CD8-positive, alpha-beta memory T cell (primary cell): ENCODE measurements at regions not wholly inside any gene's neighbourhood (a gene's known extent, or its start where the extent isn't known, plus 50 kb on each side); places are given as distances from the start of the nearest gene placed in this dataset.

Source experiments
- CTCF ChIA-PET: fragments of 350-600 bp; sonication (Branson Sonifier 250); formaldehyde crosslinking; loops from one replicate; lab custom pipeline; 2021; ENCODE audit warnings: antibody characterized with exemption; lab: Charles Lee
- POLR2A ChIA-PET: fragments of 350-600 bp; sonication (Branson Sonifier 250); formaldehyde crosslinking; loops from one replicate; lab custom pipeline; 2021; ENCODE audit warnings: antibody characterized with exemption; lab: Charles Lee
- DNase-seq, 5 donors: peaks; one replicate each; pipeline versions ENCODE4 v3.0.0 to v3.0.0-alpha.2; 2020 to 2022; ENCODE audit warnings: mixed read lengths in 1 of 5
- H3K27ac ChIP-seq: one replicate; pipeline ENCODE4 v1.7.0; 2013; ENCODE audit warnings: low read depth, mild to moderate bottlenecking, low read length, moderate library complexity
- H3K27me3 ChIP-seq: 2 replicates; pipeline ENCODE4 v1.7.0; 2013; ENCODE audit warnings: low read length, mild to moderate bottlenecking; ENCODE audit not compliant: insufficient read depth, poor library complexity, severe bottlenecking
- H3K36me3 ChIP-seq: 2 replicates; pipeline ENCODE4 v1.7.0; 2013; ENCODE audit warnings: mild to moderate bottlenecking, low read length, moderate library complexity; ENCODE audit not compliant: insufficient read depth
- H3K4me1 ChIP-seq: 2 replicates; pipeline ENCODE4 v1.7.0; 2013; ENCODE audit warnings: mild to moderate bottlenecking, low read length, moderate library complexity; ENCODE audit not compliant: insufficient read depth
- H3K4me3 ChIP-seq: 2 replicates; pipeline ENCODE4 v1.7.0; 2013; ENCODE audit warnings: mild to moderate bottlenecking, low read length
- H3K9me3 ChIP-seq: 2 replicates; pipeline ENCODE4 v1.7.0; 2013; ENCODE audit warnings: mild to moderate bottlenecking, low read length
- H3K27ac Mint-ChIP-seq, 8 donors: one replicate each; pipeline ENCODE4 v1.8.0; 2020 to 2021; ENCODE audit warnings: mixed read lengths in 8 of 8, mild to moderate bottlenecking in 6 of 8, inconsistent platforms in 3 of 8, moderate library complexity in 3 of 8
- H3K27me3 Mint-ChIP-seq, 2 donors: one replicate each; pipeline ENCODE4 v1.8.0; 2020 to 2021; ENCODE audit warnings: mixed read lengths in 2 of 2, mild to moderate bottlenecking in 1 of 2, moderate library complexity in 1 of 2
- H3K36me3 Mint-ChIP-seq, 3 donors: one replicate each; pipeline ENCODE4 v1.8.0; 2020 to 2021; ENCODE audit warnings: mixed read lengths in 3 of 3, inconsistent platforms in 1 of 3, mild to moderate bottlenecking in 1 of 3
- H3K4me1 Mint-ChIP-seq, 3 donors: one replicate each; pipeline ENCODE4 v1.8.0; 2020 to 2021; ENCODE audit warnings: mixed read lengths in 3 of 3, inconsistent platforms in 1 of 3, mild to moderate bottlenecking in 1 of 3
- H3K4me3 Mint-ChIP-seq, 7 donors: one replicate each; pipeline ENCODE4 v1.8.0; 2020 to 2021; ENCODE audit warnings: mixed read lengths in 7 of 7, mild to moderate bottlenecking in 6 of 7, moderate library complexity in 4 of 7, inconsistent platforms in 2 of 7
- H3K9me3 Mint-ChIP-seq, 5 donors: one replicate each; pipeline ENCODE4 v1.8.0; 2020 to 2022; ENCODE audit warnings: mixed read lengths in 5 of 5, mild to moderate bottlenecking in 3 of 5, moderate library complexity in 2 of 5, inconsistent platforms in 1 of 5

GRCh38 chr14:44010595-44010994, 496.5 kb downstream of the FSCB start:
- no peak overlapping the region for H3K27ac ChIP-seq
- no peaks in the 10 kb centered on the region for H3K4me1 Mint-ChIP-seq
- no peak overlapping the region for H3K4me3 ChIP-seq
- no peaks in the 10 kb centered on the region for H3K36me3 ChIP-seq
- no peak for DNase-seq
- H3K27ac Mint-ChIP-seq = no peak overlapping the region
- no peaks in the 10 kb centered on the region for H3K27me3 ChIP-seq
- H3K36me3 Mint-ChIP-seq = peaks cover 0 to 2% (median 0%) of the 10 kb centered on the region in 3 donors
- H3K9me3 Mint-ChIP-seq = peaks cover 0 to 22% (median 5%) of the 10 kb centered on the region in 5 donors
- H3K9me3 ChIP-seq = no peaks in the 10 kb centered on the region
- H3K27me3 Mint-ChIP-seq = no peaks in the 10 kb centered on the region
- no peaks in the 10 kb centered on the region for H3K4me1 ChIP-seq
- ChIA-PET POLR2A (no interaction called here), CTCF (no interaction called here)
- no peak overlapping the region for H3K4me3 Mint-ChIP-seq

GRCh38 chr14:44010071-44010470, 497.0 kb downstream of the FSCB start:
- Mint-ChIP-seq H3K4me1 (no peaks in the 10 kb centered on the region), H3K27me3 (no peaks in the 10 kb centered on the region), H3K9me3 (peaks cover under 1 to 21% (median 5%) of the 10 kb centered on the region in 5 donors), H3K27ac (no peak overlapping the region), H3K4me3 (no peak overlapping the region), H3K36me3 (peaks cover 0 to 2% (median 0%) of the 10 kb centered on the region in 3 donors)
- Histone ChIP-seq H3K4me3 (no peak overlapping the region), H3K27ac (no peak overlapping the region), H3K4me1 (no peaks in the 10 kb centered on the region), H3K27me3 (no peaks in the 10 kb centered on the region), H3K36me3 (no peaks in the 10 kb centered on the region), H3K9me3 (no peaks in the 10 kb centered on the region)
- POLR2A ChIA-PET = no interaction called here
- no peak for DNase-seq
- CTCF ChIA-PET = no interaction called here

- Histone ChIP-seq H3K4me3 (no peak overlapping the region), H3K4me1 (no peaks in the 10 kb centered on the region), H3K27ac (no peak overlapping the region), H3K36me3 (no peaks in the 10 kb centered on the region), H3K27me3 (no peaks in the 10 kb centered on the region), H3K9me3 (no peaks in the 10 kb centered on the region)
- H3K36me3 Mint-ChIP-seq = peaks cover 0 to 2% (median 0%) of the 10 kb centered on the region in 3 donors
- no peaks in the 10 kb centered on the region for H3K27me3 Mint-ChIP-seq
- no peak overlapping the region for H3K4me3 Mint-ChIP-seq
- no peaks in the 10 kb centered on the region for H3K4me1 Mint-ChIP-seq
- H3K27ac Mint-ChIP-seq = no peak overlapping the region
- DNase-seq = no peak
- ChIA-PET POLR2A (no interaction called here), CTCF (no interaction called here)
- peaks cover 2 to 23% (median 7%) of the 10 kb centered on the region in 5 donors for H3K9me3 Mint-ChIP-seq
Measured at GRCh38 chr14:44009642-44010041, 497.4 kb downstream of the FSCB start.

DNA sequence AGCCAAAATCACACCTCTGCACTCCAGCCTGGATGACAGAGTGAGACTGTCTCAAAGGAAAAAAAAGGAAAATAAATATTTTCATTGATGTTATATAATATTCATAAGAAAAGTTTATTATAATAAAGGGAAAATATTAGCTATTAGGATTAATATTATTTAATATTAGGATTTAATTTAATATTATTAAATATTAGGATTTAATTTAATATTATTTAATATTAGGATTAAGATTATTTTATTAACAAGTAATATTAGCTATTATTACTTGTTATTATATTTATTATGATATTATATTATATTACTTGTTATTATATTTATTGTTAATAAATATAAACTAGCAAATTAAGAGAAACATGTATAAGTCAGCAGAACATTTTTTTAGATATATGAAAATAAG, 518.1 kb downstream of the FSCB start:
- DNase-seq = no peak
- H3K4me3 Mint-ChIP-seq = no peak overlapping the region
- no peaks in the 10 kb centered on the region for H3K36me3 Mint-ChIP-seq
- H3K27ac Mint-ChIP-seq = no peak overlapping the region
- H3K4me1 ChIP-seq = no peaks in the 10 kb centered on the region
- no peak overlapping the region for H3K4me3 ChIP-seq
- ChIA-PET POLR2A (no interaction called here), CTCF (no interaction called here)
- no peaks in the 10 kb centered on the region for H3K4me1 Mint-ChIP-seq
- no peaks in the 10 kb centered on the region for H3K9me3 ChIP-seq
- H3K27me3 Mint-ChIP-seq = no peaks in the 10 kb centered on the region
- H3K27ac ChIP-seq = no peak overlapping the region
- no peaks in the 10 kb centered on the region for H3K36me3 ChIP-seq
- peaks cover 0 to 25% (median 10%) of the 10 kb centered on the region in 5 donors for H3K9me3 Mint-ChIP-seq
- H3K27me3 ChIP-seq = no peaks in the 10 kb centered on the region

- Histone ChIP-seq H3K4me1 (no peaks in the 10 kb centered on the region), H3K27ac (no peak overlapping the region), H3K27me3 (no peaks in the 10 kb centered on the region), H3K9me3 (no peaks in the 10 kb centered on the region), H3K4me3 (no peak overlapping the region), H3K36me3 (no peaks in the 10 kb centered on the region)
- ChIA-PET CTCF (no interaction called here), POLR2A (no interaction called here)
- H3K4me3 Mint-ChIP-seq = no peak overlapping the region
- H3K9me3 Mint-ChIP-seq = peaks cover 2 to 15% (median 10%) of the 10 kb centered on the region in 5 donors
- no peak overlapping the region for H3K27ac Mint-ChIP-seq
- H3K36me3 Mint-ChIP-seq = no peaks in the 10 kb centered on the region
- H3K27me3 Mint-ChIP-seq = no peaks in the 10 kb centered on the region
- DNase-seq = no peak
- no peaks in the 10 kb centered on the region for H3K4me1 Mint-ChIP-seq
Measured at GRCh38 chr14:43983721-43984120, 523.4 kb downstream of the FSCB start.

DNA sequence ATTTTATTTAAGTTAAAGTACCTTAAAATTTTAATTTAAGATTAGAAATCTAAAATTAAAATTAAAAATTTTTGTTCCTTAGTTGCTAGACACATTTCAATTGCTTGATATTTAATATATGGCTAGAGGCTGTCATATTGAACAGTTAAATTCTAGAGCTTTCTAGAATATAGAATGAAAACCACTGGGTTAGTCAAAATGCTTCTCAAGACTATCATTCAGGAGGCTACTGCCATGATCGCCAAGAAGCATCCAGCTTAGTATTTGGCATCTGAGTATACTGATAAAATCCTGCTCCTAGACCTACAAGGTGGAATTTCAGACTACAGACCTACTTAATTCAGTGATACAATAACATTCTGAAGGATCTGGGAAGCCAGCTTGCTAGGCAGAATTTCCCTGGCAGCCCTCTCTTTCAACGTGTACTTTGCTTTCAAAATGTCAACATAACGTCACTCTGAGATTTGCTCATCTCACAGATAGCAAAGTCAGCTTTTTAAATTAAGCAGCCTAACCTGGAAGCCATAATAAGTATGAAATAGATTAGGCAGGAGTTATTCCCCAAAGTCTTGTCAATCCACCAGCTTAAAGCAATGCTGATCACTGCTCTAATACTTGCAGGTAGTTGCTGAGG, 525.8 kb downstream of the FSCB start:
- H3K27me3 ChIP-seq = no peaks in the 10 kb centered on the region
- POLR2A ChIA-PET = no interaction called here
- Mint-ChIP-seq H3K27ac (no peak overlapping the region), H3K27me3 (no peaks in the 10 kb centered on the region), H3K36me3 (no peaks in the 10 kb centered on the region), H3K9me3 (peaks cover 2 to 18% (median 13%) of the 10 kb centered on the region in 5 donors), H3K4me1 (no peaks in the 10 kb centered on the region), H3K4me3 (no peak overlapping the region)
- H3K36me3 ChIP-seq = no peaks in the 10 kb centered on the region
- H3K4me3 ChIP-seq = no peak overlapping the region
- no peaks in the 10 kb centered on the region for H3K4me1 ChIP-seq
- H3K27ac ChIP-seq = no peak overlapping the region
- no peaks in the 10 kb centered on the region for H3K9me3 ChIP-seq
- no peak for DNase-seq
- CTCF ChIA-PET = no interaction called here

GRCh38 chr14:43956741-43957140, 550.3 kb downstream of the FSCB start:
- Mint-ChIP-seq H3K36me3 (no peaks in the 10 kb centered on the region), H3K9me3 (peaks cover 3 to 17% (median 6%) of the 10 kb centered on the region in 5 donors), H3K27me3 (no peaks in the 10 kb centered on the region), H3K4me1 (no peaks in the 10 kb centered on the region), H3K27ac (no peak overlapping the region), H3K4me3 (no peak overlapping the region)
- no peak for DNase-seq
- no peaks in the 10 kb centered on the region for H3K27me3 ChIP-seq
- no peaks in the 10 kb centered on the region for H3K4me1 ChIP-seq
- no peak overlapping the region for H3K4me3 ChIP-seq
- no peaks in the 10 kb centered on the region for H3K9me3 ChIP-seq
- no peak overlapping the region for H3K27ac ChIP-seq
- ChIA-PET CTCF (no interaction called here), POLR2A (no interaction called here)
- no peaks in the 10 kb centered on the region for H3K36me3 ChIP-seq

DNA sequence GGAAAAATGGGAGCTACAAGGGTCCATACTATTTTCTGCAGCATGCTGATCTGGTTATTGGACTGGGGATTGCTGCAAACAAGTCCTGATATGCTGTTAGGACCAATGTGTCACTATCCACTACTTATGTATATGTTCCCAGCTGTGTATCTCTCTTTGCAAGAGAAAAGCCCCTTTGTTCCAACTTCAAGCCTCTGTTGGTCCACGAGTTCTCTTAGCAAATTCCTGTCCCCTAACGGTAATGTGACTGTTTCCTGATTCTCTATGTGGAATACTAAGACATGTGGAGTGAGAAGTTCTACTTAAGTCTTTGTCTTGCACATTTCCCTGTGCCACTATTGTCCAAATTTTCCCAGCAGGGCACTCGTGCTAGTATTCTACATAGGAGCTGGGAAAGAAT, 557.7 kb downstream of the FSCB start:
- Histone ChIP-seq H3K27ac (no peak overlapping the region), H3K27me3 (no peaks in the 10 kb centered on the region), H3K4me3 (no peak overlapping the region), H3K4me1 (no peaks in the 10 kb centered on the region), H3K9me3 (no peaks in the 10 kb centered on the region), H3K36me3 (no peaks in the 10 kb centered on the region)
- H3K27ac Mint-ChIP-seq = no peak overlapping the region
- POLR2A ChIA-PET = no interaction called here
- no peaks in the 10 kb centered on the region for H3K4me1 Mint-ChIP-seq
- H3K36me3 Mint-ChIP-seq = no peaks in the 10 kb centered on the region
- no peak for DNase-seq
- H3K27me3 Mint-ChIP-seq = no peaks in the 10 kb centered on the region
- peaks cover 0 to 14% (median 10%) of the 10 kb centered on the region in 5 donors for H3K9me3 Mint-ChIP-seq
- H3K4me3 Mint-ChIP-seq = no peak overlapping the region
- CTCF ChIA-PET = no interaction called here
